HCT116 (cell line): ENCODE measurements at regions not wholly inside any gene's neighbourhood (a gene's known extent, or its start where the extent isn't known, plus 50 kb on each side); places are given as distances from the start of the nearest gene placed in this dataset.

Experiments
- ATAC-seq: fragments of 200-7000 bp; cut with Tn5 transposase; 2 replicates; pipeline ENCODE4 v1.9.1; 2020; ENCODE audit warnings: mild to moderate bottlenecking, moderate library complexity
- BruUV-seq: library from RNA; stranded (reverse); fragments of 400-500 nt; replicated peaks from 2 replicates; lab custom pipeline; 2021; lab: Mats Ljungman, UMichigan
- CTCF ChIA-PET: fragments of 300-600 bp; sonication (Branson Sonifier 250); formaldehyde crosslinking; loops from one replicate; lab custom pipeline; 2021; ENCODE audit warnings: antibody characterized with exemption; lab: Charles Lee
- POLR2A ChIA-PET: fragments of 300-600, 350-600 bp; sonication (Branson Sonifier 250); formaldehyde crosslinking; loops from one replicate; lab custom pipeline; 2021; ENCODE audit warnings: antibody characterized with exemption; lab: Charles Lee
- RAD21 ChIA-PET, 2 experiments: fragments of 300-600 bp; sonication (Branson Sonifier 250); formaldehyde crosslinking; loops; one replicate each; lab custom pipeline; 2023; ENCODE audit warnings: low total read pairs in 2 of 2; ENCODE audit not compliant: uncharacterized antibody in 2 of 2, unreplicated experiment in 2 of 2, low non-redundant PET in 1 of 2; lab: Charles Lee
- DNase-seq: peaks from one replicate; pipeline ENCODE4 v3.0.0-alpha.2; 2010; ENCODE audit warnings: low read depth, low spot score
- H2AFZ ChIP-seq: fragments of 200-600 bp; shearing (Covaris generic), sonication (generic); 2 replicates; pipeline ENCODE4 v1.6.1; 2017; ENCODE audit warnings: low read depth, mixed run types, mixed read lengths, antibody characterized with exemption, low read length; ENCODE audit not compliant: poor library complexity, severe bottlenecking
- H3K27ac ChIP-seq: 2 replicates; pipeline ENCODE4 v1.5.1; 2012; ENCODE audit warnings: low read depth, low read length
- H3K27me3 ChIP-seq: fragments of 200-600 bp; sonication (generic); 2 replicates; pipeline ENCODE4 v1.6.1; 2016; ENCODE audit warnings: mixed run types, low read length, mixed read lengths; ENCODE audit not compliant: insufficient read depth
- H3K36me3 ChIP-seq, 2 experiments: fragments of 200-500 bp in 1 of 2; fragments of 200-600 bp in 1 of 2; sonication (Bioruptor generic) in 1 of 2; sonication (generic) in 1 of 2; 2 replicates each; pipeline versions ENCODE4 v1.5.1 to v1.6.1; 2014 to 2016; ENCODE audit warnings: low read length in 2 of 2, inconsistent platforms in 1 of 2, mixed read lengths in 1 of 2, mixed run types in 1 of 2; ENCODE audit not compliant: insufficient read depth in 2 of 2, control insufficient read depth in 1 of 2
- H3K4me1 ChIP-seq, 2 experiments: fragments of 200-600 bp in 1 of 2; sonication (generic) in 1 of 2; 2 replicates each; pipeline versions ENCODE4 v1.5.1 to v1.6.1; 2012 to 2017; ENCODE audit warnings: low read length in 2 of 2, inconsistent platforms in 1 of 2, mild to moderate bottlenecking in 1 of 2, mixed read lengths in 1 of 2, mixed run types in 1 of 2, moderate library complexity in 1 of 2; ENCODE audit not compliant: insufficient read depth in 2 of 2, control insufficient read depth in 1 of 2
- H3K4me2 ChIP-seq: fragments of 200-600 bp; sonication (generic); 2 replicates; pipeline ENCODE4 v1.6.1; 2017; ENCODE audit warnings: mixed run types, low read length, mixed read lengths
- H3K4me3 ChIP-seq, 2 experiments: fragments of 200-600 bp in 1 of 2; sonication (generic) in 1 of 2; replicated peaks in 1 of 2; 2 replicates each; pipeline ENCODE4 v1.5.1; 2011 to 2016; ENCODE audit warnings: low read length in 2 of 2, control low read depth in 1 of 2, low read depth in 1 of 2, mild to moderate bottlenecking in 1 of 2, mixed read lengths in 1 of 2, mixed run types in 1 of 2
- H3K79me2 ChIP-seq: fragments of 200-600 bp; sonication (generic); 2 replicates; pipeline ENCODE4 v1.6.1; 2017; ENCODE audit warnings: mild to moderate bottlenecking, mixed run types, low read length, moderate library complexity, mixed read lengths; ENCODE audit not compliant: insufficient read depth
- H3K9ac ChIP-seq: fragments of 200-600 bp; sonication (generic); 2 replicates; pipeline ENCODE4 v1.6.1; 2016; ENCODE audit warnings: low read length, mixed read lengths
- H3K9me2 ChIP-seq: fragments of 200-600 bp; sonication (generic), shearing (Covaris generic); 2 replicates; pipeline ENCODE4 v1.6.1; 2017; ENCODE audit warnings: mixed run types, mild to moderate bottlenecking, moderate library complexity; ENCODE audit not compliant: insufficient read depth
- H3K9me3 ChIP-seq, 2 experiments: fragments of 200-500 bp in 1 of 2; fragments of 200-600 bp in 1 of 2; sonication (Bioruptor generic) in 1 of 2; sonication (generic) in 1 of 2; 2 replicates each; pipeline ENCODE4 v1.6.1; 2014 to 2017; ENCODE audit warnings: low read length in 2 of 2, mixed read lengths in 2 of 2, inconsistent platforms in 1 of 2, low read depth in 1 of 2, mild to moderate bottlenecking in 1 of 2, mixed run types in 1 of 2, moderate library complexity in 1 of 2; ENCODE audit not compliant: control insufficient read depth in 1 of 2, insufficient read depth in 1 of 2
- H4K20me1 ChIP-seq: fragments of 200-600 bp; sonication (generic), shearing (Covaris generic); 2 replicates; pipeline ENCODE4 v1.6.1; 2017; ENCODE audit warnings: mixed run types, mild to moderate bottlenecking, moderate library complexity; ENCODE audit not compliant: insufficient read depth
- ATF3 ChIP-seq: IDR thresholded peaks from 2 replicates; pipeline ENCODE4 v1.6.1; 2012
- CBX3 ChIP-seq: IDR thresholded peaks from 2 replicates; pipeline ENCODE4 v1.6.1; 2012; ENCODE audit warnings: low read depth
- CEBPB ChIP-seq: IDR thresholded peaks from 2 replicates; pipeline ENCODE4 v1.6.1; 2012; ENCODE audit warnings: low read depth
- ELF1 ChIP-seq: IDR thresholded peaks from 2 replicates; pipeline ENCODE4 v1.6.1; 2012; ENCODE audit warnings: low read depth, borderline replicate concordance
- EZH2 ChIP-seq: fragments of 200-600 bp; sonication (generic); IDR thresholded peaks from 2 replicates; pipeline ENCODE4 v1.6.1; 2017; ENCODE audit warnings: antibody characterized with exemption, mixed run types
- EZH2phosphoT487 ChIP-seq: fragments of 200-600 bp; IDR thresholded peaks from 2 replicates; pipeline ENCODE4 v1.6.1; 2018; ENCODE audit warnings: antibody characterized with exemption, borderline replicate concordance
- FOSL1 ChIP-seq: IDR thresholded peaks from 2 replicates; pipeline ENCODE4 v1.6.1; 2012; ENCODE audit warnings: low read depth
- JUND ChIP-seq: IDR thresholded peaks from 2 replicates; pipeline ENCODE4 v1.6.1; 2012
- POLR2A ChIP-seq: IDR thresholded peaks from 2 replicates; pipeline ENCODE4 v1.7.0; 2011; ENCODE audit warnings: borderline replicate concordance; ENCODE audit not compliant: insufficient read depth, insufficient read length; ENCODE audit errors: extremely low read depth
- POLR2AphosphoS5 ChIP-seq: IDR thresholded peaks from 2 replicates; pipeline ENCODE4 v1.6.1; 2011; ENCODE audit warnings: mild to moderate bottlenecking, low read depth, low read length, moderate library complexity
- SP1 ChIP-seq: IDR thresholded peaks from 2 replicates; pipeline ENCODE4 v1.6.1; 2012; ENCODE audit warnings: low read depth
- ZFX ChIP-seq: fragments of 450-650 bp; IDR thresholded peaks from 2 replicates; pipeline ENCODE4 v1.6.1; 2017
- intact Hi-C: fragments of 100-400 bp; cut with micrococcal nuclease; formaldehyde crosslinking; loops from 2 replicates; pipeline ENCODE4 v1.10.0; 2022
- TF ChIP-seq, protein P1 (sequence below): IDR thresholded peaks from 2 replicates; pipeline ENCODE4 v1.6.1; 2012; ENCODE audit warnings: low read depth
- TF ChIP-seq, protein P2 (sequence below), 3 experiments: fragments of 200-600 bp in 1 of 3; sonication (generic) in 1 of 3; IDR thresholded peaks in 2 of 3; conservative IDR thresholded peaks in 1 of 3; 2 replicates each; pipeline ENCODE4 v1.5.1; 2012 to 2017; ENCODE audit warnings: low read depth in 2 of 3, low read length in 2 of 3, antibody characterized with exemption in 1 of 3, borderline replicate concordance in 1 of 3, control low read depth in 1 of 3, mild to moderate bottlenecking in 1 of 3, mixed read lengths in 1 of 3, mixed run types in 1 of 3, moderate library complexity in 1 of 3; ENCODE audit not compliant: insufficient read depth in 1 of 3

GRCh38 chr2:144180131-144180530 lies 339.8 kb downstream of the ZEB2 start:
- RAD21 ChIA-PET = no interaction called here
- Histone ChIP-seq H3K36me3 (no peaks in the 10 kb centered on the region), H3K27me3 (no peaks in the 10 kb centered on the region), H3K9me3 (no peaks in the 10 kb centered on the region)
- CTCF ChIA-PET = no interaction called here
- TF ChIP-seq CEBPB (no peak), ATF3 (no peak), POLR2AphosphoS5 (no peak), JUND (no peak), CBX3 (no peak), ELF1 (no peak), EZH2phosphoT487 (no peak), SP1 (no peak), EZH2 (no peak), ZFX (no peak), POLR2A (no peak), FOSL1 (no peak)
- TF ChIP-seq, protein P1, sequence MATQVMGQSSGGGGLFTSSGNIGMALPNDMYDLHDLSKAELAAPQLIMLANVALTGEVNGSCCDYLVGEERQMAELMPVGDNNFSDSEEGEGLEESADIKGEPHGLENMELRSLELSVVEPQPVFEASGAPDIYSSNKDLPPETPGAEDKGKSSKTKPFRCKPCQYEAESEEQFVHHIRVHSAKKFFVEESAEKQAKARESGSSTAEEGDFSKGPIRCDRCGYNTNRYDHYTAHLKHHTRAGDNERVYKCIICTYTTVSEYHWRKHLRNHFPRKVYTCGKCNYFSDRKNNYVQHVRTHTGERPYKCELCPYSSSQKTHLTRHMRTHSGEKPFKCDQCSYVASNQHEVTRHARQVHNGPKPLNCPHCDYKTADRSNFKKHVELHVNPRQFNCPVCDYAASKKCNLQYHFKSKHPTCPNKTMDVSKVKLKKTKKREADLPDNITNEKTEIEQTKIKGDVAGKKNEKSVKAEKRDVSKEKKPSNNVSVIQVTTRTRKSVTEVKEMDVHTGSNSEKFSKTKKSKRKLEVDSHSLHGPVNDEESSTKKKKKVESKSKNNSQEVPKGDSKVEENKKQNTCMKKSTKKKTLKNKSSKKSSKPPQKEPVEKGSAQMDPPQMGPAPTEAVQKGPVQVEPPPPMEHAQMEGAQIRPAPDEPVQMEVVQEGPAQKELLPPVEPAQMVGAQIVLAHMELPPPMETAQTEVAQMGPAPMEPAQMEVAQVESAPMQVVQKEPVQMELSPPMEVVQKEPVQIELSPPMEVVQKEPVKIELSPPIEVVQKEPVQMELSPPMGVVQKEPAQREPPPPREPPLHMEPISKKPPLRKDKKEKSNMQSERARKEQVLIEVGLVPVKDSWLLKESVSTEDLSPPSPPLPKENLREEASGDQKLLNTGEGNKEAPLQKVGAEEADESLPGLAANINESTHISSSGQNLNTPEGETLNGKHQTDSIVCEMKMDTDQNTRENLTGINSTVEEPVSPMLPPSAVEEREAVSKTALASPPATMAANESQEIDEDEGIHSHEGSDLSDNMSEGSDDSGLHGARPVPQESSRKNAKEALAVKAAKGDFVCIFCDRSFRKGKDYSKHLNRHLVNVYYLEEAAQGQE = no peak
- TF ChIP-seq, protein P2, sequence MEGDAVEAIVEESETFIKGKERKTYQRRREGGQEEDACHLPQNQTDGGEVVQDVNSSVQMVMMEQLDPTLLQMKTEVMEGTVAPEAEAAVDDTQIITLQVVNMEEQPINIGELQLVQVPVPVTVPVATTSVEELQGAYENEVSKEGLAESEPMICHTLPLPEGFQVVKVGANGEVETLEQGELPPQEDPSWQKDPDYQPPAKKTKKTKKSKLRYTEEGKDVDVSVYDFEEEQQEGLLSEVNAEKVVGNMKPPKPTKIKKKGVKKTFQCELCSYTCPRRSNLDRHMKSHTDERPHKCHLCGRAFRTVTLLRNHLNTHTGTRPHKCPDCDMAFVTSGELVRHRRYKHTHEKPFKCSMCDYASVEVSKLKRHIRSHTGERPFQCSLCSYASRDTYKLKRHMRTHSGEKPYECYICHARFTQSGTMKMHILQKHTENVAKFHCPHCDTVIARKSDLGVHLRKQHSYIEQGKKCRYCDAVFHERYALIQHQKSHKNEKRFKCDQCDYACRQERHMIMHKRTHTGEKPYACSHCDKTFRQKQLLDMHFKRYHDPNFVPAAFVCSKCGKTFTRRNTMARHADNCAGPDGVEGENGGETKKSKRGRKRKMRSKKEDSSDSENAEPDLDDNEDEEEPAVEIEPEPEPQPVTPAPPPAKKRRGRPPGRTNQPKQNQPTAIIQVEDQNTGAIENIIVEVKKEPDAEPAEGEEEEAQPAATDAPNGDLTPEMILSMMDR (IDR thresholded peaks at IDR 0.05 in 2 of 3, conservative IDR thresholded peaks at IDR 0.05 in 1 of 3; ENCODE audit: borderline replicate concordance in 1 of 3, insufficient read depth in 1 of 3, low read depth in 2 of 3, low read length in 2 of 3) = no peak
- TF ChIP-seq, all 23 proteins: peak for 0
- BruUV-seq = no TSS peak
- no peak for DNase-seq
- intact Hi-C loops = no loop called here
- Histone ChIP-seq H4K20me1 (no peaks in the 10 kb centered on the region), H3K9ac (no peak overlapping the region), H3K27ac (no peak overlapping the region), H3K79me2 (no peaks in the 10 kb centered on the region), H3K4me1 (no peaks in the 10 kb centered on the region), H2AFZ (no peak overlapping the region), H3K4me3 (no peak overlapping the region), H3K4me2 (no peak overlapping the region), H3K9me2 (no peaks in the 10 kb centered on the region)
- POLR2A ChIA-PET = no interaction called here
- no peak for ATAC-seq
